H1 (cell line): ENCODE measurements at regions not wholly inside any gene's neighbourhood (a gene's known extent, or its start where the extent isn't known, plus 50 kb on each side); places are given as distances from the start of the nearest gene placed in this dataset.

Source experiments
- CTCF ChIA-PET: fragments of 300-600 bp; sonication (Branson Sonifier 250); formaldehyde crosslinking; loops from one replicate; lab custom pipeline; 2021; ENCODE audit not compliant: partially characterized antibody; lab: Charles Lee
- POLR2A ChIA-PET: fragments of 300-600 bp; sonication (Branson Sonifier 250); formaldehyde crosslinking; loops from one replicate; lab custom pipeline; 2021; ENCODE audit warnings: inconsistent platforms; ENCODE audit not compliant: partially characterized antibody; lab: Charles Lee
- DNase-seq, 2 experiments: peaks; one replicate each; pipeline versions ENCODE4 v3.0.0 to v3.0.0-alpha.2; 2010 to 2022; ENCODE audit warnings: low spot score in 2 of 2, low read depth in 1 of 2, mixed read lengths in 1 of 2
- FAIRE-seq: peaks from 2 replicates; lab custom pipeline; 2011; peaks lifted over from hg19 to GRCh38; lab: Jason Lieb, UNC
- H2AFZ ChIP-seq: 2 replicates; pipeline ENCODE4 v1.8.1; 2012; ENCODE audit warnings: low read length, inconsistent platforms
- H2AK5ac ChIP-seq: 2 replicates; pipeline ENCODE4 v1.6.1; 2013; ENCODE audit warnings: low read depth, low read length
- H2BK120ac ChIP-seq: replicated peaks from 2 replicates; pipeline ENCODE3; 2013; ENCODE audit warnings: low read depth, low read length, inconsistent platforms
- H2BK12ac ChIP-seq: 2 replicates; pipeline ENCODE4 v1.6.1; 2013; ENCODE audit warnings: low read depth, low read length
- H2BK15ac ChIP-seq: 2 replicates; pipeline ENCODE4 v1.6.1; 2013; ENCODE audit warnings: low read length
- H2BK20ac ChIP-seq: 2 replicates; pipeline ENCODE4 v1.6.1; 2013; ENCODE audit warnings: low read length
- H2BK5ac ChIP-seq: 2 replicates; pipeline ENCODE4 v1.6.1; 2013; ENCODE audit warnings: low read depth, low read length
- H3K14ac ChIP-seq: 2 replicates; pipeline ENCODE4 v1.6.1; 2013; ENCODE audit warnings: inconsistent platforms; ENCODE audit not compliant: insufficient read length
- H3K18ac ChIP-seq: 2 replicates; pipeline ENCODE4 v1.6.1; 2013; ENCODE audit warnings: low read length; ENCODE audit errors: extremely low read depth
- H3K23ac ChIP-seq: 2 replicates; pipeline ENCODE4 v1.6.1; 2013; ENCODE audit warnings: inconsistent platforms; ENCODE audit not compliant: insufficient read length
- H3K23me2 ChIP-seq: 2 replicates; pipeline ENCODE4 v1.6.1; 2013; ENCODE audit warnings: low read depth, low read length
- H3K27ac ChIP-seq: 2 replicates; pipeline ENCODE4 v1.6.1; 2011; ENCODE audit warnings: low read depth, low read length, inconsistent platforms
- H3K27me3 ChIP-seq, 4 experiments: replicated peaks in 1 of 4; 1 replicate in 1 of 4; 2 replicates in 3 of 4; pipeline versions ENCODE4 v1.6.1 to v1.8.1; 2011 to 2013; ENCODE audit warnings: low read length in 3 of 4, mild to moderate bottlenecking in 3 of 4, inconsistent platforms in 2 of 4, mixed read lengths in 2 of 4, moderate library complexity in 1 of 4; ENCODE audit not compliant: control insufficient read depth in 3 of 4, insufficient read depth in 3 of 4; ENCODE audit errors: extremely low read depth in 1 of 4
- H3K36me3 ChIP-seq, 4 experiments: 2 replicates each; pipeline versions ENCODE4 v1.6.1 to v1.8.1; 2011 to 2013; ENCODE audit warnings: mild to moderate bottlenecking in 4 of 4, low read length in 3 of 4, moderate library complexity in 2 of 4, control low read depth in 1 of 4, inconsistent platforms in 1 of 4; ENCODE audit not compliant: insufficient read depth in 4 of 4, control insufficient read depth in 2 of 4
- H3K4ac ChIP-seq: replicated peaks from 2 replicates; pipeline ENCODE3; 2013; ENCODE audit warnings: low read length, low read depth, mixed read lengths, inconsistent platforms; ENCODE audit not compliant: insufficient read length
- H3K4me1 ChIP-seq, 4 experiments: replicated peaks in 1 of 4; 1 replicate in 1 of 4; 2 replicates in 3 of 4; pipeline versions ENCODE4 v1.6.1 to v1.8.1; 2011 to 2013; ENCODE audit warnings: low read length in 3 of 4, inconsistent platforms in 2 of 4, mixed read lengths in 1 of 4; ENCODE audit not compliant: insufficient read depth in 4 of 4, control insufficient read depth in 3 of 4
- H3K4me2 ChIP-seq, 2 experiments: 2 replicates each; pipeline versions ENCODE4 v1.6.1 to v1.8.1; 2011 to 2013; ENCODE audit warnings: low read depth in 2 of 2, low read length in 2 of 2, control low read depth in 1 of 2, inconsistent platforms in 1 of 2, mild to moderate bottlenecking in 1 of 2; ENCODE audit not compliant: insufficient read depth in 1 of 2
- H3K4me3 ChIP-seq, 4 experiments: fragments of 200-600, 300-600 bp in 1 of 4; sonication (generic), shearing (Covaris generic), sonication (Bioruptor Twin) in 1 of 4; 2 replicates each; pipeline versions ENCODE4 v1.5.1 to v1.8.1; 2011 to 2016; ENCODE audit warnings: low read length in 4 of 4, low read depth in 3 of 4, control low read depth in 2 of 4, inconsistent platforms in 2 of 4, mild to moderate bottlenecking in 2 of 4, mixed read lengths in 1 of 4, moderate library complexity in 1 of 4; ENCODE audit not compliant: insufficient read depth in 2 of 4; ENCODE audit errors: extremely low read depth in 1 of 4
- H3K56ac ChIP-seq: replicated peaks from 2 replicates; pipeline ENCODE3; 2013; ENCODE audit warnings: low read depth, mild to moderate bottlenecking, mixed read lengths, low read length, inconsistent platforms; ENCODE audit not compliant: insufficient read length
- H3K79me1 ChIP-seq: 2 replicates; pipeline ENCODE4 v1.6.1; 2013; ENCODE audit warnings: low read depth, low read length, control low read depth
- H3K79me2 ChIP-seq, 2 experiments: 2 replicates each; pipeline versions ENCODE4 v1.6.1 to v1.8.1; 2012 to 2013; ENCODE audit warnings: low read length in 2 of 2, mild to moderate bottlenecking in 2 of 2, inconsistent platforms in 1 of 2; ENCODE audit not compliant: insufficient read depth in 2 of 2, control insufficient read depth in 1 of 2
- H3K9ac ChIP-seq, 4 experiments: replicated peaks in 1 of 4; 1 replicate in 1 of 4; 2 replicates in 3 of 4; pipeline versions ENCODE4 v1.6.1 to v1.8.1; 2011 to 2013; ENCODE audit warnings: low read depth in 3 of 4, low read length in 3 of 4, control low read depth in 2 of 4, mild to moderate bottlenecking in 2 of 4, moderate library complexity in 2 of 4, inconsistent platforms in 1 of 4; ENCODE audit errors: extremely low read depth in 1 of 4
- H3K9me3 ChIP-seq, 2 experiments: 2 replicates each; pipeline versions ENCODE4 v1.6.1 to v1.8.1; 2012 to 2013; ENCODE audit warnings: mild to moderate bottlenecking in 2 of 2, moderate library complexity in 2 of 2, control low read depth in 1 of 2, inconsistent platforms in 1 of 2, low read depth in 1 of 2, low read length in 1 of 2, mixed read lengths in 1 of 2; ENCODE audit not compliant: insufficient read depth in 2 of 2
- H4K20me1 ChIP-seq, 2 experiments: replicated peaks in 1 of 2; 2 replicates each; pipeline versions ENCODE3 to v1.8.1; 2011 to 2013; ENCODE audit warnings: inconsistent platforms in 2 of 2, low read length in 2 of 2, mild to moderate bottlenecking in 1 of 2; ENCODE audit not compliant: insufficient read depth in 2 of 2, control insufficient read depth in 1 of 2
- H4K5ac ChIP-seq: 2 replicates; pipeline ENCODE4 v1.6.1; 2013; ENCODE audit warnings: low read length, low read depth, mixed read lengths, inconsistent platforms; ENCODE audit not compliant: insufficient read length
- H4K8ac ChIP-seq: 2 replicates; pipeline ENCODE4 v1.8.0; 2013; ENCODE audit warnings: mild to moderate bottlenecking, moderate library complexity, low read length, inconsistent platforms; ENCODE audit not compliant: insufficient read depth; ENCODE audit errors: extremely low read depth
- H4K91ac ChIP-seq: replicated peaks from 2 replicates; pipeline ENCODE3; 2013; ENCODE audit warnings: low read length, mixed read lengths, inconsistent platforms; ENCODE audit not compliant: insufficient read length
- BRCA1 ChIP-seq: IDR thresholded peaks from 2 replicates; pipeline ENCODE4 v1.6.1; 2012; ENCODE audit warnings: low read depth, low read length, improper control_type of control experiment
- CEBPB ChIP-seq: IDR thresholded peaks from 2 replicates; pipeline ENCODE4 v1.6.1; 2012; ENCODE audit warnings: low read depth, low read length
- JUN ChIP-seq: IDR thresholded peaks from 2 replicates; pipeline ENCODE4 v1.6.1; 2011; ENCODE audit warnings: low read depth, mild to moderate bottlenecking, improper control_type of control experiment, low read length
- NANOG ChIP-seq: IDR thresholded peaks from 2 replicates; pipeline ENCODE4 v1.6.1; 2011; ENCODE audit warnings: low read length, low read depth, mild to moderate bottlenecking, inconsistent platforms; ENCODE audit not compliant: insufficient read depth, poor library complexity, severe bottlenecking
- POLR2AphosphoS5 ChIP-seq: IDR thresholded peaks from 2 replicates; pipeline ENCODE4 v1.6.1; 2011; ENCODE audit warnings: low read depth, low read length
- RFX5 ChIP-seq: IDR thresholded peaks from 2 replicates; pipeline ENCODE4 v1.6.1; 2011; ENCODE audit warnings: low read depth, low read length, improper control_type of control experiment, borderline replicate concordance
- SIX5 ChIP-seq: IDR thresholded peaks from 2 replicates; pipeline ENCODE4 v1.6.1; 2011; ENCODE audit warnings: mild to moderate bottlenecking, low read depth, low read length
- SUZ12 ChIP-seq: fragments of 200-600 bp; sonication (generic); IDR thresholded peaks from 2 replicates; pipeline ENCODE4 v1.6.1; 2012; ENCODE audit warnings: mild to moderate bottlenecking, inconsistent platforms, low read length, moderate library complexity, mixed read lengths
- TAF1 ChIP-seq: IDR thresholded peaks from 2 replicates; pipeline ENCODE4 v1.6.1; 2011; ENCODE audit warnings: mild to moderate bottlenecking, low read depth, low read length
- ZNF274 ChIP-seq: IDR thresholded peaks from 2 replicates; pipeline ENCODE4 v1.7.0; 2012; ENCODE audit warnings: low read length, borderline replicate concordance; ENCODE audit errors: extremely low read depth
- WGBS, 2 experiments: shearing (Covaris generic) in 1 of 2; methylation state at CpG; one replicate each; pipeline versions ENCODE4 v1.1.6 to v1.1.7; 2013 to 2015; ENCODE audit warnings: low lambda C conversion rate in 2 of 2, mixed read lengths in 2 of 2, inconsistent platforms in 1 of 2, low coverage in 1 of 2, missing lambda C conversion rate in 1 of 2; ENCODE audit not compliant: insufficient replicate concordance in 2 of 2, insufficient coverage in 1 of 2, insufficient read length in 1 of 2; ENCODE audit errors: extremely low coverage in 1 of 2, missing lambda C conversion rate in 1 of 2; 5-methylcytosine and 5-hydroxymethylcytosine counted together

- no peak for TF ChIP-seq CEBPB
- no peak for TF ChIP-seq SIX5
- TF ChIP-seq RFX5: no peak
- no peak for TF ChIP-seq TAF1
- TF ChIP-seq SUZ12: no peak
- TF ChIP-seq JUN: no peak
- no peak for TF ChIP-seq BRCA1
- TF ChIP-seq NANOG: no peak
- TF ChIP-seq POLR2AphosphoS5: no peak
- TF ChIP-seq ZNF274: no peak
- Histone ChIP-seq H4K20me1 (no peaks in the 10 kb centered on the region), H2AK5ac (no peak overlapping the region), H3K4me2 (no peak overlapping the region), H3K23ac (no peak overlapping the region), H3K4ac (no peak overlapping the region), H3K9ac (no peak overlapping the region), H3K27me3 (no peaks in the 10 kb centered on the region), H3K27ac (no peak overlapping the region), H2BK15ac (no peak overlapping the region), H3K79me1 (no peaks in the 10 kb centered on the region), H3K79me2 (no peaks in the 10 kb centered on the region), H4K5ac (no peak overlapping the region), H2AFZ (no peak overlapping the region), H3K4me1 (no peaks in the 10 kb centered on the region), H3K36me3 (no peaks in the 10 kb centered on the region), H3K9me3 (no peaks in the 10 kb centered on the region), H2BK12ac (no peak overlapping the region), H2BK20ac (no peak overlapping the region), H3K56ac (no peak overlapping the region), H3K23me2 (no peaks in the 10 kb centered on the region; the same call in 1 of the 2 replicates), H4K91ac (no peak overlapping the region), H3K14ac (no peak overlapping the region), H4K8ac (no peak overlapping the region), H2BK120ac (no peak overlapping the region), H3K4me3 (no peak overlapping the region), H3K18ac (no peak overlapping the region), H2BK5ac (no peak overlapping the region)
- DNase-seq (no peak), FAIRE-seq (no peak)
- 91% methylated on average over 1 of the region's 1 CpG; no CpG with 5 or more reads in 1 of the 2 experiments for WGBS, 2 experiments
- POLR2A ChIA-PET: no interaction called here
- CTCF ChIA-PET: interaction anchor here (0.8 to 1.8 kb wide), 6 partner anchors 16 to 149 kb away, joined by 3 to 9 read pairs (median 3); no protein-coding TSS in a partner anchor
Measured at GRCh38 chr14:37858733-37859132, 263.3 kb downstream of the TTC6 start.
